ENCODE measurements at regions not wholly inside any gene's neighbourhood (a gene's known extent, or its start where the extent isn't known, plus 50 kb on each side); places are given as distances from the start of the nearest gene placed in this dataset.
"Not testable (repeated sequence)": the region's sequence is repeated elsewhere in the genome, so short reads cannot be mapped to it uniquely, and the experiment has no call there.

DNA sequence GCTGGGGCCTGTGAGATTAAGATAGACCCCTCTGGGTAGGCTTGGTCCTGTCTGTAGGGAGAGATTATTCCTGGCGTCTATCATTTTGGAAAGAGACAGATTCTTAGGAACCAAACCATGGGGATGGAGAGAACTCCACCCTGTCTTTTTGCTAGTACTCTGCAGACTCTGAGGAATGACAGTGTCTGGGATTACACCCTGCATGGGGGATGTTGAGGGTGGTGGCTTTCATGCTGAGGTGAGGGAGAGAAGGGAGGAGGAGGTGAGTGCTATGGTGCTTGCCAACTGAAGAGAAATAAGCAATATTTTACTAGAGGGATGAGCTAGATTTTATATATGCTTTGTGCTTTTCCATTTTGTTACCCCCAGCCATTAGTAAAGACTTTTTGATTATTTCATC lies 74.5 kb upstream of the PCDH8 start:
- H3K27ac ChIP-seq = no peak overlapping the region
- TF ChIP-seq, protein P1, sequence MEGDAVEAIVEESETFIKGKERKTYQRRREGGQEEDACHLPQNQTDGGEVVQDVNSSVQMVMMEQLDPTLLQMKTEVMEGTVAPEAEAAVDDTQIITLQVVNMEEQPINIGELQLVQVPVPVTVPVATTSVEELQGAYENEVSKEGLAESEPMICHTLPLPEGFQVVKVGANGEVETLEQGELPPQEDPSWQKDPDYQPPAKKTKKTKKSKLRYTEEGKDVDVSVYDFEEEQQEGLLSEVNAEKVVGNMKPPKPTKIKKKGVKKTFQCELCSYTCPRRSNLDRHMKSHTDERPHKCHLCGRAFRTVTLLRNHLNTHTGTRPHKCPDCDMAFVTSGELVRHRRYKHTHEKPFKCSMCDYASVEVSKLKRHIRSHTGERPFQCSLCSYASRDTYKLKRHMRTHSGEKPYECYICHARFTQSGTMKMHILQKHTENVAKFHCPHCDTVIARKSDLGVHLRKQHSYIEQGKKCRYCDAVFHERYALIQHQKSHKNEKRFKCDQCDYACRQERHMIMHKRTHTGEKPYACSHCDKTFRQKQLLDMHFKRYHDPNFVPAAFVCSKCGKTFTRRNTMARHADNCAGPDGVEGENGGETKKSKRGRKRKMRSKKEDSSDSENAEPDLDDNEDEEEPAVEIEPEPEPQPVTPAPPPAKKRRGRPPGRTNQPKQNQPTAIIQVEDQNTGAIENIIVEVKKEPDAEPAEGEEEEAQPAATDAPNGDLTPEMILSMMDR (conservative IDR thresholded peaks at IDR 0.05) = no peak

DNA sequence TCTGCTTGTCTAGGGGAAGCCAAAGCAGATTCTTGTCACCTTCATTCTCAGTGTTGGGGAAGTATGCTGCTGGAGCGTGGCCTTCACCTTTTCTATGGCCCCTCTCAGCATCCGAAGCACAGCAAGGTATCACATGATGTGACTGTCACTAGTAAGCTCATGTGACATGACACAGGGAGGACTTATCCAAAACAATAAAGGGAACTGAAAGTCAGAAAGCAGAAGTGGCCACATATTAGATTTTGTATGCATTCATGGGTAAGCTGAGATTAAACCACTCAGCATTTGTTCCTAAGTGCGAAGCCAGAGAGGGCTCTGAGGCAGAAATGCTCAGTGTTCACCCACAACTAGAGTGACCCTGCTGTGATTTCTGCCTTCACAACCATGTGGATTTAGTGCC lies 72.8 kb upstream of the PCDH8 start:
- no peak overlapping the region for H3K27ac ChIP-seq
- TF ChIP-seq, protein P1 (conservative IDR thresholded peaks at IDR 0.05) = no peak

DNA sequence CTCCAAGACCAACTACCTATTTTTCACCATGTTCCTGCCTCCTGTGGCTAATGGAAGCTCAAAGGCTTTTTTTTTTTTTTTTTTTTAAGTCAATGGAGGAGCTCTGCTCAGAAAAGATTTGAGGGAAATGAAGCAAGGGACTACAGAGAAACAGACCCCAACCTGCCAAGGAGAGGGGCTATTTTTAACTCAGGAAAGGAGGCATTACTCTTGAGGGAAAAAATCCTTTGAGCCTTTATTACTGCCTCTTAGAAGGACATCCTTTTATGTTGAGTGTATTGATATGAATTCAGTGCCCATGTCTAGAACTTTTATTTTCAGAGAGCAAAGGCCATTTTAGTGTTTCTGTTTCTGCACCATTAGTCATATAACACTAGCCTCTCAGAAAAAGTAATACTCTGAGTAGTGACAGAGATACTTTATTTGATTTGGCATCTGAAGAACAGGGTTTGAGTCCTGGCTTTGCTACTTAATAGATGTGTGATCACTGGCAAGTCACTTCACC lies 68.1 kb upstream of the PCDH8 start:
- no peak overlapping the region for H3K27ac ChIP-seq
- TF ChIP-seq, protein P1 (conservative IDR thresholded peaks at IDR 0.05) = no peak

DNA sequence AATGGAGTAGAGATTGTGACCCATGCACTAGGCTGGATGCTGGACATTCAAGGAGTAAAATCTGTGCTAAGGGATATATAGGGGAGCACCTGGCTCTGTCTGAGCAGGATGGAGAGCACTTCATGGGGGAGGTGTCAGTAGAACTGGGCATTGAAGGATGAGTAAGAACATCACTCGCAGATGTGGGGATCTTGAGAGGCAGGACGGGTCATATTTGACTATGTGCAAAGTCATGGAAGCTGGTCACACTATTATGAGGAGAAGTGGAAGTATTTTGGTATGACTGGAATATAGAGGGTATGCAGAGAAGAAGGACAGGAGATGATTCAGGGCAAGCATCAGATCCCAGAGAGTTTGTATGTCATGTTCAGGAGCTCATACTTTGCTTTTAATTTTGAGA lies 62.9 kb upstream of the PCDH8 start:
- TF ChIP-seq, protein P1 (conservative IDR thresholded peaks at IDR 0.05) = no peak
- H3K27ac ChIP-seq = no peak overlapping the region

DNA sequence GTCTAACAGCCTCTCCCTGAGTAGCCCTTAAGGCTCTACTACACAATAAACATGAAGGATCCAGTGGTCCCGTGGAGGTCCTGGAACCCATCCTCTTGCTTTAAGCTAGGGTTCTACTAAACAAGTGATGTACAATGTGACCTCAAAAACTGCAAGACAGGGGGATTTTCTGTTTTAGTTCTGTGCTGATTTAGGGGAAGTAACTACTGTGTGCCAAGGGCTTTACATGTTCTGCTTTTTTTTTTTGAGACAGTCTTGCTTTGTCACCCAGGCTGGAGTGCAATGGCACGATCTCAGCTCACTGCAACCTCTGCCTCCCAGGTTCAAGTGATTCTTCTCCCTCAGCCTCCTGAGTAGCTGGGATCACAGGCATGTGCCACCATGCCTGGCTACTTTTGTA lies 61.9 kb upstream of the PCDH8 start:
- H3K27ac ChIP-seq = not testable (repeated sequence)

DNA sequence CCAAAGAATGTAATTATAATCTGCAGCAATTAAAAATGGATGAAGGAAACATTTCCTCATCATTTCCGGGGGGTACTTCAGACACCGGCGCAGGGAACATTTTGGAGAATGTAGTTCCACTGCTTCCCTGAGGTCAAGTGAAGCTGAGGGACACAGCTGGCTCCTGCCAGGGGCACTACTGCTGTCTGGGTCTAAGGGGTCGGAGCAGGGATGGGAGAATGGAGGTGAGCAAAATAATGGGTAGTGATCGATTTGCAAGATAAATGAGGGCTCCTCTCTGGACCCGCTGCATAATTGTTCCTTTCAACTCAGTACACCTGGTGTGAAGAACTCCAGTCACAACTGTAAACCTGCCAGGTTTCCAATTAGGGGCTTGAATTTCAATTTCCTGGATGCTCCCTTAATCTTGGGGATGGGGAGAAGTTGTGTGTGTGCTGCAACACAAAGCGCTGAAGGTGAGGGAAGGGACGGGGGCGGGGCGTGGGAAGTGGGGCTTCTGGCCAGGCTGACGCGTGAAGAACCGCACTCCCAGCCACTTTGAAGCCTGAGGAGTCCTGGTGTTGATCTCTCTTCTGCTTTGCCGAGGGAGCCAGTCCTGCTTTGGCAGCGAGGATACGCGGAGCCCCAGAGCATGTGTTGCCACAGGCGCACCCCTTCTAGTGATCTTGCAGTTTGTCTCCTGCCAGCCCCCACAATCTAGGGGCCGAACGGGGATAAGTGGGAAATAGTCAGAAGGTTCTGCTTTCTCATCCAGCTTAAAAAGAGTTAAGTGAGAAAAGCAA lies 57.9 kb upstream of the PCDH8 start:
- TF ChIP-seq, protein P1 (conservative IDR thresholded peaks at IDR 0.05) = no peak
- no peak overlapping the region for H3K27ac ChIP-seq

DNA sequence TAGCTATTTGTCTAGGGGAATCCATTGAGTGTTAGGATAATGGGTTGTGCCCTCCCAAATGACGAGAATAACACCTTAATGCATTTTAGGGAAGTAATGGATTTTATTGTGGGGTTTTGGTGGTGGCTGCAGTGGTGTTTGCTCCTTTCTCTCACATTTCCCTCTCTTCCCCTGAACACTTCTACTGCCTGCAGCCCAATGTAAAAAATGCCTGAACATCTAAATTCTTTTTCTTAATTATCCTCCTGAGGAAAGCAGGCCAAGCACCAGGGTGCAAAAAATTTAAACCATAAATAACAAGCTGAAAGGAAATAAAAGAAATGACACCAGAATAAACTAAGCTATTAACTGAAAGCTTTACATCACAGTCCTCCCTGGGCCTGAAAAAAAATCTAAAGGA lies 57.3 kb upstream of the PCDH8 start:
- TF ChIP-seq, protein P1 (conservative IDR thresholded peaks at IDR 0.05) = no peak
- no peak overlapping the region for H3K27ac ChIP-seq

DNA sequence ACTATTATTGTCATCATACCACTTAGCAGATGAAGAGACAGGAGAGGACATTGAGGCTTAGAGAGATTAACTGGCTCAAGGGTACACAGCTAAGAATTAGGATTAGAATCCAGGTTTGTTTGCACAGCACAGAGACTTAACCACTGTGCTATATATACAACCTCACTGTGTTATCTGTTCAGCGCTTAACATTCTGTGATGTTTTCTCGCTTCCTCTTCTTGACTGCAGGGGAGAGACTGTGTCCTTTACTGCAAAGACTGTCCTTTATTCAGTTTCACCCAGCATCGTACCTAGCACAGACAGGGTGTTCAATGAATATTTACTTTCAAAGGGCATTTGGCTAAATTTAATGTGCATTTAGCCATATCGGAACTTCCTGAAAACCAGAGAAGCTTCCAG lies 54.9 kb upstream of the PCDH8 start:
- TF ChIP-seq, protein P1 (conservative IDR thresholded peaks at IDR 0.05) = no peak
- no peak overlapping the region for H3K27ac ChIP-seq

Data from VCaP (cell line).